GM06990 (cell line): ENCODE measurements at regions not wholly inside any gene's neighbourhood (a gene's known extent, or its start where the extent isn't known, plus 50 kb on each side); places are given as distances from the start of the nearest gene placed in this dataset.

Source experiments
- DNase-seq: peaks from one replicate; pipeline ENCODE4 v3.0.0-alpha.2; 2011; ENCODE audit not compliant: insufficient read length; ENCODE audit errors: extremely low read depth
- H3K27me3 ChIP-seq: replicated peaks from 2 replicates; pipeline ENCODE4 v1.6.0; 2011; ENCODE audit warnings: low read length; ENCODE audit not compliant: control insufficient read depth, insufficient read depth
- H3K36me3 ChIP-seq: 2 replicates; pipeline ENCODE4 v1.5.1; 2011; ENCODE audit warnings: low read length; ENCODE audit not compliant: control insufficient read depth, insufficient read depth
- H3K4me3 ChIP-seq: replicated peaks from 2 replicates; pipeline ENCODE4 v1.5.1; 2011; ENCODE audit warnings: low read depth, mild to moderate bottlenecking, control low read depth, low read length
- TF ChIP-seq, protein P1 (sequence below): IDR thresholded peaks from 2 replicates; pipeline ENCODE4 v1.5.1; 2011; ENCODE audit warnings: low read length, control low read depth, mild to moderate bottlenecking, inconsistent platforms; ENCODE audit not compliant: insufficient read depth, poor library complexity, severe bottlenecking

DNA sequence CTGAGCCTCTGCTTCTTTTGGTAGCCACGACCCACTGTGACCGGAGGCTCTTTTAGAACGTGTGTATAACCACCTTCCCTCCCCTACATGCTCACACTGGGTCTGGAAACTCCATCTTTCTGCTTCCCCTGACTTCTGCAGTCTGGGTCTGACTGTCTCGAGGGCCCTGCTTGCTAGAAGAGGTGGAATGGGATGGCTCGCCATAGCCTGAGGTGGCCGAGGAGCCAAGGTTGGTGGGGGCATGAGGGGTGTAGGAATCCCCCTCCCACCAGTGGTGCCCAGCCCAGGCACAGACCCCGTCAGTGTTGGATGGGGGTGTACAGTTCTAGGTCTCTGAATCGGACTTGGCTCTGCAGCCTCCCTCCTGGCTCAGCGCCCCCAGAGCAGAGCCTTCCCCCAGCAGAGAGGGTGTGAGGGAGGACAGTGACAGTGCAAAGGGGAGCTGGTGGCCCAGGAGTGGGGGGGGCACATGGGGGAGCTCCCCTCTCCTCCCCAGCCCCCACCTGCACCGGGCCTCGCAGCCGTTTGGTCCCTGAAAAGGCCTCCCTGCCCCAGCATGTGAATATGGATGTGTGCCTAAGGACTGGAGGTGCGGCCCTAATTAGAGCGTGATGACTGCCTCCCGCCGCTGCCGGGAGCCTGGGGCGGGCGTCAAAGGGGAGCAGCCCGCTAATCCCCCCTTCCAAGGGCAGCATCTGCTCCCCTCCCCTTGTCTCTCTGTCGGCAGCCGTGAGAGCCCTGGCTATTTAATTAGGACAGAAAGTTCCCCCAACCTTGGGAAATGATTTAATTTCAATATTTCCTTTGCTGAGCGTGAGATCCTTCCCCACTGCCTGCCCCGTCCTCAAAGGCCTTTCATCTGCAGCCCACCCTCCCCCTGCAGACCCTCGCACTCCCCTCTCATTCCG is 196.2 kb upstream of the C14orf180 start:
- no peak overlapping the region for H3K4me3 ChIP-seq
- no peak for DNase-seq
- no peaks in the 10 kb centered on the region for H3K36me3 ChIP-seq
- TF ChIP-seq, protein P1, sequence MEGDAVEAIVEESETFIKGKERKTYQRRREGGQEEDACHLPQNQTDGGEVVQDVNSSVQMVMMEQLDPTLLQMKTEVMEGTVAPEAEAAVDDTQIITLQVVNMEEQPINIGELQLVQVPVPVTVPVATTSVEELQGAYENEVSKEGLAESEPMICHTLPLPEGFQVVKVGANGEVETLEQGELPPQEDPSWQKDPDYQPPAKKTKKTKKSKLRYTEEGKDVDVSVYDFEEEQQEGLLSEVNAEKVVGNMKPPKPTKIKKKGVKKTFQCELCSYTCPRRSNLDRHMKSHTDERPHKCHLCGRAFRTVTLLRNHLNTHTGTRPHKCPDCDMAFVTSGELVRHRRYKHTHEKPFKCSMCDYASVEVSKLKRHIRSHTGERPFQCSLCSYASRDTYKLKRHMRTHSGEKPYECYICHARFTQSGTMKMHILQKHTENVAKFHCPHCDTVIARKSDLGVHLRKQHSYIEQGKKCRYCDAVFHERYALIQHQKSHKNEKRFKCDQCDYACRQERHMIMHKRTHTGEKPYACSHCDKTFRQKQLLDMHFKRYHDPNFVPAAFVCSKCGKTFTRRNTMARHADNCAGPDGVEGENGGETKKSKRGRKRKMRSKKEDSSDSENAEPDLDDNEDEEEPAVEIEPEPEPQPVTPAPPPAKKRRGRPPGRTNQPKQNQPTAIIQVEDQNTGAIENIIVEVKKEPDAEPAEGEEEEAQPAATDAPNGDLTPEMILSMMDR: no peak
- no peaks in the 10 kb centered on the region; the same call in 1 of the 2 replicates for H3K27me3 ChIP-seq

DNA sequence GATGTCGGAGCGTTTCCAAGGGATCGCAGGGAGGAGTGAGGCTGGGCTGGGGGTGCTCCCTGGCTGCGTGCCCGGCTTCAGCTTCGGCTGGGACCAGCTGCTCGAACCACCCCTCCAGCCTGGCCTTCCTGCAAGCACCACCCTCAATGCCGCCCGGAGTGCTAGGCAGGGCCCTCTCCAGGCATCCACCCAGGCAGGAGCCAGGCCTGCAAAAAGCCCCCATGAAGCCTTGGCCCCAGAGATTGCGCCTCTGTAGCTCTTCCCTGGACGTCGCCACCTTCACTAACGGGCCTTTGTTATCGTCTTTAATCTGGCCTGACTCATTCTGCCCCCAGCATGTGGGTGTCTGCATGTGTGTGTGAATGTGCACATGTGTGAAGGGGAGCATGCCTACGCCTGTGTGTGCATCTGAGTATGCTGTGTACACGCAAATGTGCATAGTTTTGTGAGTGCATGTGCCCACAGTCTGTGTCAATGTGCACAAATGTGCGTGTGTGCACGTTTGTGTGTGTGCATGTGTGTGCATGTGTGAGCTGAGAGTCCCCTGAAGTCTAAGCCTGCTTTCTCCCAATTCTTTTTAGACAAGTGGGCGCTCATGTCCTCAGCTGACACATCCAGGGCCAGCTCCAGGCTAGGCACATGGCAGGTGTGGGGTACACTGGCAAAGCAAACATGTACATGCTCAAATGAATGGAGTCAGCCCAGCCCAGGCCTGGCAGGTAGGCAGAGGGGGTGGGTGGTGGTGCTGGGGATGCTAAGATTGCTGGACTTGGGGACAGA is 195.4 kb upstream of the C14orf180 start:
- no peaks in the 10 kb centered on the region for H3K36me3 ChIP-seq
- TF ChIP-seq, protein P1: no peak
- H3K4me3 ChIP-seq: no peak overlapping the region
- no peaks in the 10 kb centered on the region; the same call in 1 of the 2 replicates for H3K27me3 ChIP-seq
- no peak for DNase-seq

DNA sequence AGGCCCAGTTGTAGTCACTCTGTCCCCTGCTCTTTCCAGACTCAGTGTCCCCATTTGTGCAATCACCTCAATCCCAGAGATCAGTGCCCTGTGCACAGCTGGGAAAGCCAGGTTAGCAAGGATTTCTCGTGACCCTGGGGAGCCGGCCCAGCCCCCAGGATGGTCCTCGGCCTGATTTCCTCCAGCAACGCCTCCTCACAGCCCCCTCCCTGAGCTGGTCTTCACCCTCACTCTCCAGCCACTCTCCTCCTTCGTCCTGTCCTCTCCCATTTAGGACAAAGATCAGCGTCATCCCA is 194.8 kb upstream of the C14orf180 start:
- TF ChIP-seq, protein P1: no peak
- H3K27me3 ChIP-seq: no peaks in the 10 kb centered on the region; the same call in 1 of the 2 replicates
- H3K36me3 ChIP-seq: no peaks in the 10 kb centered on the region
- DNase-seq: no peak
- no peak overlapping the region for H3K4me3 ChIP-seq

DNA sequence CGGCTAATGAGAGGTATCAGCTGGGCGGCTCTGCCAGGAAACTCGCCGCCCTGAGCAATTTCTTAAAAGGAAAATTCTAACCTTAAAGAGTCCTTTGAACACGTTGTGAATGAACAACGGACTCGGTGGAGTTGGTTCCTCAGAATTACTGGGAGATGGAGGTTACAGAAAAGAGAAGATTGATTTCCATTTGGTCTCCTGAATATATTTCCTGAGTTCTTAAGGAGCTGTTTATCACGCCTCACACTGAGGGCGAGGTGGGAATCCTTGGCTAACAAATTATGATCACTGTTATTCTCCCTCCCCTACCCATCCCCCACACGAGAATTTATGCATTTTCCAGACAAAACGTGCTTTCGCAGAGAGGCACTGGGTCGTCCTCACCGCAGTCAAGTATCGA is 194.5 kb upstream of the C14orf180 start:
- no peak for DNase-seq
- Histone ChIP-seq H3K27me3 (no peaks in the 10 kb centered on the region; the same call in 1 of the 2 replicates), H3K36me3 (no peaks in the 10 kb centered on the region), H3K4me3 (no peak overlapping the region)
- TF ChIP-seq, protein P1: no peak

DNA sequence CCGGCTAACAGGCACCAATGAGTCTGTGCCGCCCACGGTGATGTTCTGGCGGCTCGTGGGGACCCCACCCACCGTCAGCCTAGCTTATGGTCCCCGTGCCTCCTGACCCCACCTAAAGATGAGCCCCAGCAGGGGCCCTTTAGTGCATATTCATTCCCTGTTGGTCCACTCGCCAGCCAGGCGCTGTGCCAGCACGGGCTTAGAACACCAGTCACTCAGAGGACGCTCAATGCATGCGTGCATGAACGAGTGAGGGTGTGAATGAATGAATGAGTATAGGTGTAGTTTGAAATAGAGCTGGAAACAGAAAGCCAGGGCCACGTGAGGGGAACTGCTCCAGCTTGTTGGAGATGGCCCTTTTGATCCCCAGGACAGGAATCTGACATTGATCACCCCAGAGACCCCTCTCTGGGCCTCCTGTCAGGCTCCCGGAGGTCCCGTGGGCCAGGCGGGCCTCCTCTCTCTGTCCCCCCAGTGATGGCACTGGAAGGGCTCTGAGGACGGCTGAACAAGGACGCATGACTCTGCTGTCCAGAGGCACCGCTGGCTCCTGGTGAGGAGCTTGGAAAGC is 193.9 kb upstream of the C14orf180 start:
- no peak for DNase-seq
- TF ChIP-seq, protein P1: no peak

More for the DNA sequence above, 193.9 kb upstream of the C14orf180 start:
- H3K4me3 ChIP-seq: no peak overlapping the region
- H3K27me3 ChIP-seq: no peaks in the 10 kb centered on the region; the same call in 1 of the 2 replicates
- no peaks in the 10 kb centered on the region for H3K36me3 ChIP-seq
